ENCODE measurements at regions not wholly inside any gene's neighbourhood (a gene's known extent, or its start where the extent isn't known, plus 50 kb on each side); places are given as distances from the start of the nearest gene placed in this dataset.

DNA sequence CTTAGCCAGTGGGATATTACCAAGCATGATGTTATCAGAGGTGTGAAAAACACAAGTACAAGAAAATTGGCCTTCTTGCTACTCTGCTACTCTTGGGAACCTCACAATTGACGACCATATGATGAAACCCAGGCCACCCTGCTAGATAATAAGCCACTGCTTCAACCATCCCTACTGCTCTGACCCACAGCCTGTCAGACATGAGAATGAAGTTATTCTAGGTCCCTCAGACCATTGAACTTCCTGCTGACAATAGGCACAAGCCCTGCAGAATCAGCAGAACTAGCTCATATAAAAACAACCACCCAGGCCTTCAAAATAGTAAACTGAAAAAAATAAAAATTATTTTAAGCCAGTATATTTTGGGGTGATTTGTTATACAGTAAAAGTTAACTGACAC, 559.9 kb downstream of the KCTD12 start:
- no peak for DNase-seq (ENCODE audit: low spot score)

DNA sequence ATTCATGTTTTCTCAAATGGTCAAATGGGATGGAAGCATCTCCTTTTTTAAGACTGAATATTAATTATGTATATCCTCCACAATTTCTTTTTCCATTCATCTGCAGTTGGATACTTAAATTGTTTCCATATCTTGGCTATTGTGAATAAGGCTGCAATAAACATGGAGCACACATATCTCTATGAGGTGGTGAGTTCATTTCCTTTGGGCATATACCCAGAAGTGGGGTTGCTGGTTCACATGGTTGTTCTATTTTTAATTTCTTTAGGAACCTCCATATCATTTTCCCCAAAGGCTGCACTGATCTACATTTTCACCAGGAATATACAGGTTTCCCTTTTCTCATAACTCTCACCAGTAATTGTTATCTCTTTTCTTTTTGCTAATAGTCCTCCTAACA, 566.3 kb downstream of the KCTD12 start:
- Histone ChIP-seq H3K36me3 (ENCODE audit: control insufficient read depth in 4 of 4, insufficient read depth in 3 of 4, low read depth in 1 of 4, low read length in 3 of 4) (no peaks in the 10 kb centered on the region), H3K9ac (ENCODE audit: low read depth in 1 of 2, low read length in 2 of 2) (no peak overlapping the region), H3K4me1 (ENCODE audit: control insufficient read depth in 4 of 4, insufficient read depth in 4 of 4, low read length in 3 of 4) (no peaks in the 10 kb centered on the region), H3K9me3 (ENCODE audit: control insufficient read depth in 4 of 4, low read length in 3 of 4) (no peaks in the 10 kb centered on the region), H3K4me3 (ENCODE audit: low read depth in 1 of 3, low read length in 3 of 3) (no peak overlapping the region), H3K27ac (ENCODE audit: low read depth in 1 of 2, low read length in 2 of 2) (no peak overlapping the region), H3K27me3 (ENCODE audit: control insufficient read depth in 4 of 4, insufficient read depth in 4 of 4, low read length in 3 of 4) (no peaks in the 10 kb centered on the region)
- no peak for DNase-seq (ENCODE audit: low spot score)
- TF ChIP-seq TAF1 (conservative IDR thresholded peaks at IDR 0.05) (no peak), YY1 (IDR thresholded peaks at IDR 0.05) (no peak), HNF4G (IDR thresholded peaks at IDR 0.05) (no peak), HNF4A (conservative IDR thresholded peaks at IDR 0.05) (no peak)
- TF ChIP-seq, protein P1, sequence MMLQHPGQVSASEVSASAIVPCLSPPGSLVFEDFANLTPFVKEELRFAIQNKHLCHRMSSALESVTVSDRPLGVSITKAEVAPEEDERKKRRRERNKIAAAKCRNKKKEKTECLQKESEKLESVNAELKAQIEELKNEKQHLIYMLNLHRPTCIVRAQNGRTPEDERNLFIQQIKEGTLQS (IDR thresholded peaks at IDR 0.05) = no peak
- TF ChIP-seq, protein P2, sequence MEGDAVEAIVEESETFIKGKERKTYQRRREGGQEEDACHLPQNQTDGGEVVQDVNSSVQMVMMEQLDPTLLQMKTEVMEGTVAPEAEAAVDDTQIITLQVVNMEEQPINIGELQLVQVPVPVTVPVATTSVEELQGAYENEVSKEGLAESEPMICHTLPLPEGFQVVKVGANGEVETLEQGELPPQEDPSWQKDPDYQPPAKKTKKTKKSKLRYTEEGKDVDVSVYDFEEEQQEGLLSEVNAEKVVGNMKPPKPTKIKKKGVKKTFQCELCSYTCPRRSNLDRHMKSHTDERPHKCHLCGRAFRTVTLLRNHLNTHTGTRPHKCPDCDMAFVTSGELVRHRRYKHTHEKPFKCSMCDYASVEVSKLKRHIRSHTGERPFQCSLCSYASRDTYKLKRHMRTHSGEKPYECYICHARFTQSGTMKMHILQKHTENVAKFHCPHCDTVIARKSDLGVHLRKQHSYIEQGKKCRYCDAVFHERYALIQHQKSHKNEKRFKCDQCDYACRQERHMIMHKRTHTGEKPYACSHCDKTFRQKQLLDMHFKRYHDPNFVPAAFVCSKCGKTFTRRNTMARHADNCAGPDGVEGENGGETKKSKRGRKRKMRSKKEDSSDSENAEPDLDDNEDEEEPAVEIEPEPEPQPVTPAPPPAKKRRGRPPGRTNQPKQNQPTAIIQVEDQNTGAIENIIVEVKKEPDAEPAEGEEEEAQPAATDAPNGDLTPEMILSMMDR (IDR thresholded peaks at IDR 0.05; ENCODE audit: low read depth, low read length, missing input control) = no peak

More for the DNA sequence above, 559.9 kb downstream of the KCTD12 start:
- Histone ChIP-seq H3K4me1 (ENCODE audit: control insufficient read depth in 4 of 4, insufficient read depth in 4 of 4, low read length in 3 of 4) (no peaks in the 10 kb centered on the region), H3K4me3 (ENCODE audit: low read depth in 1 of 3, low read length in 3 of 3) (no peak overlapping the region), H3K9ac (ENCODE audit: low read depth in 1 of 2, low read length in 2 of 2) (no peak overlapping the region), H3K27ac (ENCODE audit: low read depth in 1 of 2, low read length in 2 of 2) (no peak overlapping the region), H3K27me3 (ENCODE audit: control insufficient read depth in 4 of 4, insufficient read depth in 4 of 4, low read length in 3 of 4) (peaks cover 0 to 2% (median 0%) of the 10 kb centered on the region in 4 donors), H3K9me3 (ENCODE audit: control insufficient read depth in 4 of 4, low read length in 3 of 4) (peaks cover 0 to 6% (median 0%) of the 10 kb centered on the region in 4 donors), H3K36me3 (ENCODE audit: control insufficient read depth in 4 of 4, insufficient read depth in 3 of 4, low read depth in 1 of 4, low read length in 3 of 4) (no peaks in the 10 kb centered on the region)
- no peak for TF ChIP-seq HNF4G (IDR thresholded peaks at IDR 0.05)
- TF ChIP-seq TAF1 (conservative IDR thresholded peaks at IDR 0.05) = no peak
- no peak for TF ChIP-seq FOXA2 (IDR thresholded peaks at IDR 0.05)
- no peak for TF ChIP-seq FOXA1 (IDR thresholded peaks at IDR 0.05)
- TF ChIP-seq, protein P3, sequence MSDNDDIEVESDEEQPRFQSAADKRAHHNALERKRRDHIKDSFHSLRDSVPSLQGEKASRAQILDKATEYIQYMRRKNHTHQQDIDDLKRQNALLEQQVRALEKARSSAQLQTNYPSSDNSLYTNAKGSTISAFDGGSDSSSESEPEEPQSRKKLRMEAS (IDR thresholded peaks at IDR 0.05) = no peak
- no peak for TF ChIP-seq GABPA (IDR thresholded peaks at IDR 0.05 in 1 of 2, conservative IDR thresholded peaks at IDR 0.05 in 1 of 2)
- TF ChIP-seq JUND (IDR thresholded peaks at IDR 0.05) = no peak
- TF ChIP-seq, protein P2 (IDR thresholded peaks at IDR 0.05; ENCODE audit: low read depth, low read length, missing input control) = no peak
- no peak for TF ChIP-seq NR2F2 (IDR thresholded peaks at IDR 0.05)
- TF ChIP-seq, protein P1 (IDR thresholded peaks at IDR 0.05) = no peak
- TF ChIP-seq EGR1 (IDR thresholded peaks at IDR 0.05; ENCODE audit: low read depth in 2 of 2) = no peak
- TF ChIP-seq, protein P4, sequence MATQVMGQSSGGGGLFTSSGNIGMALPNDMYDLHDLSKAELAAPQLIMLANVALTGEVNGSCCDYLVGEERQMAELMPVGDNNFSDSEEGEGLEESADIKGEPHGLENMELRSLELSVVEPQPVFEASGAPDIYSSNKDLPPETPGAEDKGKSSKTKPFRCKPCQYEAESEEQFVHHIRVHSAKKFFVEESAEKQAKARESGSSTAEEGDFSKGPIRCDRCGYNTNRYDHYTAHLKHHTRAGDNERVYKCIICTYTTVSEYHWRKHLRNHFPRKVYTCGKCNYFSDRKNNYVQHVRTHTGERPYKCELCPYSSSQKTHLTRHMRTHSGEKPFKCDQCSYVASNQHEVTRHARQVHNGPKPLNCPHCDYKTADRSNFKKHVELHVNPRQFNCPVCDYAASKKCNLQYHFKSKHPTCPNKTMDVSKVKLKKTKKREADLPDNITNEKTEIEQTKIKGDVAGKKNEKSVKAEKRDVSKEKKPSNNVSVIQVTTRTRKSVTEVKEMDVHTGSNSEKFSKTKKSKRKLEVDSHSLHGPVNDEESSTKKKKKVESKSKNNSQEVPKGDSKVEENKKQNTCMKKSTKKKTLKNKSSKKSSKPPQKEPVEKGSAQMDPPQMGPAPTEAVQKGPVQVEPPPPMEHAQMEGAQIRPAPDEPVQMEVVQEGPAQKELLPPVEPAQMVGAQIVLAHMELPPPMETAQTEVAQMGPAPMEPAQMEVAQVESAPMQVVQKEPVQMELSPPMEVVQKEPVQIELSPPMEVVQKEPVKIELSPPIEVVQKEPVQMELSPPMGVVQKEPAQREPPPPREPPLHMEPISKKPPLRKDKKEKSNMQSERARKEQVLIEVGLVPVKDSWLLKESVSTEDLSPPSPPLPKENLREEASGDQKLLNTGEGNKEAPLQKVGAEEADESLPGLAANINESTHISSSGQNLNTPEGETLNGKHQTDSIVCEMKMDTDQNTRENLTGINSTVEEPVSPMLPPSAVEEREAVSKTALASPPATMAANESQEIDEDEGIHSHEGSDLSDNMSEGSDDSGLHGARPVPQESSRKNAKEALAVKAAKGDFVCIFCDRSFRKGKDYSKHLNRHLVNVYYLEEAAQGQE (IDR thresholded peaks at IDR 0.05) = no peak
- TF ChIP-seq YY1 (IDR thresholded peaks at IDR 0.05) = no peak
- TF ChIP-seq SP1 (IDR thresholded peaks at IDR 0.05) = no peak
- no peak for TF ChIP-seq HNF4A (conservative IDR thresholded peaks at IDR 0.05)
- no peak for TF ChIP-seq RXRA (IDR thresholded peaks at IDR 0.05)
- no peak for TF ChIP-seq RAD21 (IDR thresholded peaks at IDR 0.05)
- TF ChIP-seq, protein P5, sequence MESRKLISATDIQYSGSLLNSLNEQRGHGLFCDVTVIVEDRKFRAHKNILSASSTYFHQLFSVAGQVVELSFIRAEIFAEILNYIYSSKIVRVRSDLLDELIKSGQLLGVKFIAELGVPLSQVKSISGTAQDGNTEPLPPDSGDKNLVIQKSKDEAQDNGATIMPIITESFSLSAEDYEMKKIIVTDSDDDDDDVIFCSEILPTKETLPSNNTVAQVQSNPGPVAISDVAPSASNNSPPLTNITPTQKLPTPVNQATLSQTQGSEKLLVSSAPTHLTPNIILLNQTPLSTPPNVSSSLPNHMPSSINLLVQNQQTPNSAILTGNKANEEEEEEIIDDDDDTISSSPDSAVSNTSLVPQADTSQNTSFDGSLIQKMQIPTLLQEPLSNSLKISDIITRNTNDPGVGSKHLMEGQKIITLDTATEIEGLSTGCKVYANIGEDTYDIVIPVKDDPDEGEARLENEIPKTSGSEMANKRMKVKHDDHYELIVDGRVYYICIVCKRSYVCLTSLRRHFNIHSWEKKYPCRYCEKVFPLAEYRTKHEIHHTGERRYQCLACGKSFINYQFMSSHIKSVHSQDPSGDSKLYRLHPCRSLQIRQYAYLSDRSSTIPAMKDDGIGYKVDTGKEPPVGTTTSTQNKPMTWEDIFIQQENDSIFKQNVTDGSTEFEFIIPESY (IDR thresholded peaks at IDR 0.05) = no peak
- WGBS = 13% methylated on average over 1 of the region's 1 CpG

All from liver (tissue), 8 donors.